ENCODE measurements at regions not wholly inside any gene's neighbourhood (a gene's known extent, or its start where the extent isn't known, plus 50 kb on each side); places are given as distances from the start of the nearest gene placed in this dataset.

GRCh38 chr7:79833616-79834015 lies 301.0 kb upstream of the GNAI1 start:
- H3K4me3 ChIP-seq (ENCODE audit: low read depth, low read length), result no peak overlapping the region
- no peak for TF ChIP-seq CTCF (IDR thresholded peaks at IDR 0.05; ENCODE audit: borderline replicate concordance, insufficient read depth, low read depth, low read length)

GRCh38 chr7:79828866-79829265 lies 305.8 kb upstream of the GNAI1 start:
- no peak overlapping the region for H3K4me3 ChIP-seq (ENCODE audit: low read depth, low read length)
- no peak for TF ChIP-seq CTCF (IDR thresholded peaks at IDR 0.05; ENCODE audit: borderline replicate concordance, insufficient read depth, low read depth, low read length)

DNA sequence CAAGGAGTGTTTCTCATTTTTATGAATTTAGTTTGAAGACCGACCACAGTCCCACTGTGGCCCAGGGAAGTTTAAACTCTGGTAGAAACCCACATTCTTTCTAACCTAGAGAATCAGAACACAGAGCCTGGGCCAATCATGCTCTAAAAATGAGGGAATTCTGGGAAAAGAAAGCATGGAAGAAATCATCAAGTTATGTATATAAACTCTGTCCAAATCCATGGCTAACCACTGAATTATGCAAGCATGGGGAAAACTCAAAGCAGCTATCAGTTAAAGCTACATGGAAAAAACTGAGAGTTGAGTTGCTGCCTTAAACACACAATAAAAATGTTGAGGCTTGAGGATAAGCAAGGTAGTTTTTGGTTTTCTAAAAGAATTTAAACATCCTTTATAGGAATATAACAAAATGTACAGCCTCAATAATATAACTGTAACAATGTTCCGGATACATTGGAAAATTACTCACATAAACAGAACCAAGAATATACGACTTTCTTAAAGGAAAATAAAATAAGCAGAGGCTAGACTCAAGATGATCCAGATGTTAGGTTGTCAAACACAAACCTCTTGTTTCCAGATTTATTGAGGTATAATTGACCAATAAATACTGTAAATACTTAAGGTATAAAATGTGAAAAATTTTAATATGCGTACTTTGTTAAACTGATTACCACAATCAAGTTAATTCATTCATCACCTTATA lies 311.2 kb upstream of the GNAI1 start:
- no peak overlapping the region for H3K4me3 ChIP-seq (ENCODE audit: low read depth, low read length)
- TF ChIP-seq CTCF (IDR thresholded peaks at IDR 0.05; ENCODE audit: borderline replicate concordance, insufficient read depth, low read depth, low read length), result no peak

- TF ChIP-seq CTCF (IDR thresholded peaks at IDR 0.05; ENCODE audit: borderline replicate concordance, insufficient read depth, low read depth, low read length), result no peak
- no peak overlapping the region for H3K4me3 ChIP-seq (ENCODE audit: low read depth, low read length)
These were observed 311.9 kb upstream of the GNAI1 start for GRCh38 chr7:79822620-79823240.

- H3K4me3 ChIP-seq (ENCODE audit: low read depth, low read length), result no peak overlapping the region
- TF ChIP-seq CTCF (IDR thresholded peaks at IDR 0.05; ENCODE audit: borderline replicate concordance, insufficient read depth, low read depth, low read length), result no peak
These were observed 314.2 kb upstream of the GNAI1 start for GRCh38 chr7:79820387-79820786.

- TF ChIP-seq CTCF (IDR thresholded peaks at IDR 0.05; ENCODE audit: borderline replicate concordance, insufficient read depth, low read depth, low read length), result no peak
- H3K4me3 ChIP-seq (ENCODE audit: low read depth, low read length), result no peak overlapping the region
These were observed 323.7 kb upstream of the GNAI1 start for GRCh38 chr7:79810916-79811315.

DNA sequence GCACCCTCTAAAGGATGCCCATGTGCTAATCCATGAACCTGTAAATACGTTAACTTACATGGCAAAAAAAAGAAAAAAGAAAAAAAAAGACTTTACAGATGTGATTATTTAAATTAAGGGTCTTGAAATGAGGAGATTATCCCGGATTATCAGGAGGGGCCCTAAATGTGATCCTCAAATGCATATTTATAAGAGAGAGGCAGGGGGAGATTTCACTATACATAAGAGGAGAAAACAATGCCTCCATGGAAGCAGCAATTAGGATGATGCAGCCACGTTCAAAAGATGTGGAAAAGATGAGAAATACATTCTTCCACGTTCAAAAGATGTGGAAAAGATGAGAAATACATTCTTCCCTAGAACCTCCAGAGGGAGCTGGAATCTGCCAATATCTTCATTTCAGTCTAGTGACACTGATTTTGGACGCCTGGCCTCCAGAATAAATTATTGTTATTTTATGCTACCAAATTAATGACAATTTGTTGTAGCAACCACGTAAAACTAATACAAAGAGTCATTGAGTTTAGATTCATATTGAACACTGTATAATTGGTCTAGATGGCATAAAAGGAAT lies 328.4 kb upstream of the GNAI1 start:
- H3K4me3 ChIP-seq (ENCODE audit: low read depth, low read length), result no peak overlapping the region
- TF ChIP-seq CTCF (IDR thresholded peaks at IDR 0.05; ENCODE audit: borderline replicate concordance, insufficient read depth, low read depth, low read length), result no peak
